ENCODE measurements at regions not wholly inside any gene's neighbourhood (a gene's known extent, or its start where the extent isn't known, plus 50 kb on each side); places are given as distances from the start of the nearest gene placed in this dataset.

DNA sequence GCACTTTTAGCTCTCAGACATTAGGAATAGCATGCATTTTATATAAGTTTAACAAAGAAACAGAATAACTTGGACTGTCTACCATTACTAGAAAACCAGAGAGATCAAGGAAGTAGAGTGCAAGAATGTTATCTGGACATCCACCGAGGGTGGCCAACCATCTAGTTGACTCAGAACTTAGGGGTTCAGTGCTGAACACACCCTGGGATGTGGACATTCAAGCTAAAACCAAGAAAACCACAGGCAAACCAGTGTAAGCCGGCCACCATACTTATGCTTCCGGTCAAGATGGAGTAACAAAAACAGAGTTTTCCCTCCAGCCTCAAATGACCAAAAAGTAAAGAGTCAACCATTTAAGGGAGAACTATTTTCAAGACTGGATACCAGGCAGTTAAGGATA is 181.4 kb upstream of the MXRA5 start:
- Histone ChIP-seq H3K9me3 (ENCODE audit: severe bottlenecking) (no peaks in the 10 kb centered on the region), H3K4me1 (ENCODE audit: insufficient read depth, poor library complexity, severe bottlenecking) (no peaks in the 10 kb centered on the region), H3K27me3 (ENCODE audit: insufficient read depth, poor library complexity, severe bottlenecking) (no peaks in the 10 kb centered on the region), H3K36me3 (ENCODE audit: low read depth) (no peaks in the 10 kb centered on the region), H3K27ac (ENCODE audit: poor library complexity, severe bottlenecking) (no peak overlapping the region), H3K4me3 (ENCODE audit: severe bottlenecking) (no peak overlapping the region)
- ATAC-seq (ENCODE audit: low read depth) (no peak), DNase-seq (ENCODE audit: low spot score) (no peak)
- TF ChIP-seq, protein P1, sequence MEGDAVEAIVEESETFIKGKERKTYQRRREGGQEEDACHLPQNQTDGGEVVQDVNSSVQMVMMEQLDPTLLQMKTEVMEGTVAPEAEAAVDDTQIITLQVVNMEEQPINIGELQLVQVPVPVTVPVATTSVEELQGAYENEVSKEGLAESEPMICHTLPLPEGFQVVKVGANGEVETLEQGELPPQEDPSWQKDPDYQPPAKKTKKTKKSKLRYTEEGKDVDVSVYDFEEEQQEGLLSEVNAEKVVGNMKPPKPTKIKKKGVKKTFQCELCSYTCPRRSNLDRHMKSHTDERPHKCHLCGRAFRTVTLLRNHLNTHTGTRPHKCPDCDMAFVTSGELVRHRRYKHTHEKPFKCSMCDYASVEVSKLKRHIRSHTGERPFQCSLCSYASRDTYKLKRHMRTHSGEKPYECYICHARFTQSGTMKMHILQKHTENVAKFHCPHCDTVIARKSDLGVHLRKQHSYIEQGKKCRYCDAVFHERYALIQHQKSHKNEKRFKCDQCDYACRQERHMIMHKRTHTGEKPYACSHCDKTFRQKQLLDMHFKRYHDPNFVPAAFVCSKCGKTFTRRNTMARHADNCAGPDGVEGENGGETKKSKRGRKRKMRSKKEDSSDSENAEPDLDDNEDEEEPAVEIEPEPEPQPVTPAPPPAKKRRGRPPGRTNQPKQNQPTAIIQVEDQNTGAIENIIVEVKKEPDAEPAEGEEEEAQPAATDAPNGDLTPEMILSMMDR (IDR thresholded peaks at IDR 0.05; ENCODE audit: poor library complexity, severe bottlenecking), result no peak

DNA sequence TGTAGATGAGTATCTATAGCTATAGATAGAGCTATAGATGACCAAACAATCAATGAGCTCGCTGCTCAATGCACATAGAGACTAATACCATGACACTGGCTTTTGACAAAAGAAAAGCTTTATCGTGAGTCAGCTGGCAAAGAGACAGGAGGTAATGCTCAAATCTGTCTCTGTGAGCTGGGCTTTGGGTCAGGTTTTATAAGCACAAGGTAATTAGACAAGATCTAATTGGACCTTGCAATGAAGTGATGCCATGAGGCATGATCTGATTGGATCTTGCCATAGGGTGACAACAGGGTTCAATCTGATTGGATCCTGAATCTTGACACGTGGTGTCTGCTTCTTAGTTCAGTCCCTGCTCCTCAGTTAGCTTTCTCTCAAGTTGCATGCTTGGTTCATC is 180.7 kb upstream of the MXRA5 start:
- Histone ChIP-seq H3K36me3 (ENCODE audit: low read depth) (no peaks in the 10 kb centered on the region), H3K27ac (ENCODE audit: poor library complexity, severe bottlenecking) (no peak overlapping the region), H3K4me1 (ENCODE audit: insufficient read depth, poor library complexity, severe bottlenecking) (no peaks in the 10 kb centered on the region), H3K4me3 (ENCODE audit: severe bottlenecking) (no peak overlapping the region), H3K27me3 (ENCODE audit: insufficient read depth, poor library complexity, severe bottlenecking) (no peaks in the 10 kb centered on the region), H3K9me3 (ENCODE audit: severe bottlenecking) (no peaks in the 10 kb centered on the region)
- DNase-seq (ENCODE audit: low spot score) (no peak), ATAC-seq (ENCODE audit: low read depth) (no peak)
- TF ChIP-seq, protein P1 (IDR thresholded peaks at IDR 0.05; ENCODE audit: poor library complexity, severe bottlenecking), result no peak

GRCh38 chrX:3526731-3527130 is 180.3 kb upstream of the MXRA5 start:
- ATAC-seq (ENCODE audit: low read depth) (no peak), DNase-seq (ENCODE audit: low spot score) (no peak)
- no peaks in the 10 kb centered on the region for H3K36me3 ChIP-seq (ENCODE audit: low read depth)
- no peaks in the 10 kb centered on the region for H3K27me3 ChIP-seq (ENCODE audit: insufficient read depth, poor library complexity, severe bottlenecking)
- no peaks in the 10 kb centered on the region for H3K9me3 ChIP-seq (ENCODE audit: severe bottlenecking)
- no peak overlapping the region for H3K4me3 ChIP-seq (ENCODE audit: severe bottlenecking)
- H3K4me1 ChIP-seq (ENCODE audit: insufficient read depth, poor library complexity, severe bottlenecking), result no peaks in the 10 kb centered on the region
- H3K27ac ChIP-seq (ENCODE audit: poor library complexity, severe bottlenecking), result no peak overlapping the region
- TF ChIP-seq, protein P1 (IDR thresholded peaks at IDR 0.05; ENCODE audit: poor library complexity, severe bottlenecking), result no peak

DNA sequence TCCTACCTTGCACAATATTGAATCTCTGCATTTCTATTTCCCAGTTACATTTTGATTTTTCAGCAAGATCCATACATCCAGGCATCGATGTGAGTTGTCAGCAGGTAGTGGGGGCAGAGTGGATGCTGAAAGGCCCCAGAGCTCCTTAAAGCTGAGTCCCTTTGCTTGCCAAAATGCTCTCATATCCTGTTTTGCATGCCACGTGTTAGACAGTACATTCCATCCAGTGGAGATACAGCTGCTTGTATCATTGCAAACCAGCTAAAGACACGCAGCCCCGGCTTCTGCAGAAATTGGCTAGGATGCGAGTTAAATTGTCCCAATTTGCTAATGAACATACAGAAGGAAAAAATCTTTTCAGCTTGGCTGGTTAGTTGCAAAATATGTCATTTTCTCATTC is 179.6 kb upstream of the MXRA5 start:
- no peaks in the 10 kb centered on the region for H3K27me3 ChIP-seq (ENCODE audit: insufficient read depth, poor library complexity, severe bottlenecking)
- ATAC-seq (ENCODE audit: low read depth) (no peak), DNase-seq (ENCODE audit: low spot score) (no peak)
- H3K27ac ChIP-seq (ENCODE audit: poor library complexity, severe bottlenecking), result no peak overlapping the region
- H3K4me1 ChIP-seq (ENCODE audit: insufficient read depth, poor library complexity, severe bottlenecking), result no peaks in the 10 kb centered on the region
- no peaks in the 10 kb centered on the region for H3K9me3 ChIP-seq (ENCODE audit: severe bottlenecking)
- TF ChIP-seq, protein P1 (IDR thresholded peaks at IDR 0.05; ENCODE audit: poor library complexity, severe bottlenecking), result no peak
- no peak overlapping the region for H3K4me3 ChIP-seq (ENCODE audit: severe bottlenecking)
- no peaks in the 10 kb centered on the region for H3K36me3 ChIP-seq (ENCODE audit: low read depth)

DNA sequence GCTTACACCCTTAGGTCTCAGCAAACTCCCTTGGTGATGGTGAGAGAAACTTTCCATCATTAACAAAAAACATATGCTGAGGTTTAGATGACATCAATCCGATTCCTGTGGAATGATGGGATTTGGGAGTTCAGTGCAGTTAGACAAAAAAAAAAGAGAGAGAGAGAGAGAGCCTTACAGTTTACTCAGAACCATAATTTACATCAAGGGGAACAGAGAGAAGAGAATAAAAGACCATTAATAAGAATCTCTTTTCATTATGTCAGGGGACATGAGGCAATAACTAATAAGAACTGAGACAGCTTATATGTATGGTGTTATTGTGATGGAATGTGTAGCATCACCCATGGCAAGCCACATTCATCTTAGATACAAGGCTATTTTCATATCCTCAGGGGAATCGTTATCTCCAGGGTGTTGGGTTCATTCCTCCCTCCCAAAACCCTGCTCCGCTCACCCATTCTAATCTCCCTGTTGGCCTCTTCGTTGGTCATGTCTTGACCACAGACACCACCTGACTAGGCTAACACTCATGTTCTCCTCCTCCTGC is 175.7 kb upstream of the MXRA5 start:
- TF ChIP-seq, protein P1 (IDR thresholded peaks at IDR 0.05; ENCODE audit: poor library complexity, severe bottlenecking), result no peak
- no peak overlapping the region for H3K4me3 ChIP-seq (ENCODE audit: severe bottlenecking)
- ATAC-seq (ENCODE audit: low read depth), result no peak
- no peaks in the 10 kb centered on the region for H3K9me3 ChIP-seq (ENCODE audit: severe bottlenecking)
- H3K27ac ChIP-seq (ENCODE audit: poor library complexity, severe bottlenecking), result no peak overlapping the region
- no peaks in the 10 kb centered on the region for H3K27me3 ChIP-seq (ENCODE audit: insufficient read depth, poor library complexity, severe bottlenecking)
- no peak for DNase-seq (ENCODE audit: low spot score)
- H3K4me1 ChIP-seq (ENCODE audit: insufficient read depth, poor library complexity, severe bottlenecking), result no peaks in the 10 kb centered on the region
- H3K36me3 ChIP-seq (ENCODE audit: low read depth), result no peaks in the 10 kb centered on the region
